ENCODE measurements at regions not wholly inside any gene's neighbourhood (a gene's known extent, or its start where the extent isn't known, plus 50 kb on each side); places are given as distances from the start of the nearest gene placed in this dataset.

GRCh38 chr10:108167766-108168165 is 1003.3 kb upstream of the SORCS1 start:
- H3K27ac ChIP-seq, result no peak overlapping the region
- DNase-seq, result no peak
- H3F3A ChIP-seq (ENCODE audit: insufficient read depth, low read depth), result no peaks in the 10 kb centered on the region
- H3K27me3 ChIP-seq (ENCODE audit: insufficient read depth, low read depth), result no peaks in the 10 kb centered on the region
- no peaks in the 10 kb centered on the region for H3K36me3 ChIP-seq (ENCODE audit: low read depth)
- H3K79me2 ChIP-seq (ENCODE audit: low read depth), result no peaks in the 10 kb centered on the region
- no peak for TF ChIP-seq EZH2 (IDR thresholded peaks at IDR 0.05; ENCODE audit: low read depth)
- TF ChIP-seq, protein P1, sequence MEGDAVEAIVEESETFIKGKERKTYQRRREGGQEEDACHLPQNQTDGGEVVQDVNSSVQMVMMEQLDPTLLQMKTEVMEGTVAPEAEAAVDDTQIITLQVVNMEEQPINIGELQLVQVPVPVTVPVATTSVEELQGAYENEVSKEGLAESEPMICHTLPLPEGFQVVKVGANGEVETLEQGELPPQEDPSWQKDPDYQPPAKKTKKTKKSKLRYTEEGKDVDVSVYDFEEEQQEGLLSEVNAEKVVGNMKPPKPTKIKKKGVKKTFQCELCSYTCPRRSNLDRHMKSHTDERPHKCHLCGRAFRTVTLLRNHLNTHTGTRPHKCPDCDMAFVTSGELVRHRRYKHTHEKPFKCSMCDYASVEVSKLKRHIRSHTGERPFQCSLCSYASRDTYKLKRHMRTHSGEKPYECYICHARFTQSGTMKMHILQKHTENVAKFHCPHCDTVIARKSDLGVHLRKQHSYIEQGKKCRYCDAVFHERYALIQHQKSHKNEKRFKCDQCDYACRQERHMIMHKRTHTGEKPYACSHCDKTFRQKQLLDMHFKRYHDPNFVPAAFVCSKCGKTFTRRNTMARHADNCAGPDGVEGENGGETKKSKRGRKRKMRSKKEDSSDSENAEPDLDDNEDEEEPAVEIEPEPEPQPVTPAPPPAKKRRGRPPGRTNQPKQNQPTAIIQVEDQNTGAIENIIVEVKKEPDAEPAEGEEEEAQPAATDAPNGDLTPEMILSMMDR (conservative IDR thresholded peaks at IDR 0.05), result no peak
- POLR2A ChIA-PET (ENCODE audit: unreplicated experiment), result no interaction called here
- intact Hi-C loops (cut with micrococcal nuclease; ENCODE audit: unreplicated experiment), result no loop called here
- no peak overlapping the region for H2AFZ ChIP-seq
- no peaks in the 10 kb centered on the region for H3K9me2 ChIP-seq (ENCODE audit: insufficient read depth)
- CTCF ChIA-PET, result no interaction called here
- BruUV-seq (replicated peaks), result no TSS peak
- H3K4me2 ChIP-seq, result no peak overlapping the region
- no peak overlapping the region for H3K4me3 ChIP-seq
- no peaks in the 10 kb centered on the region for H3K9me3 ChIP-seq (ENCODE audit: insufficient read depth, low read depth)
- H3K4me1 ChIP-seq (replicated peaks; ENCODE audit: insufficient read depth), result no peaks in the 10 kb centered on the region
- H4K20me1 ChIP-seq (ENCODE audit: insufficient read depth), result no peaks in the 10 kb centered on the region

- no peaks in the 10 kb centered on the region for H3K27me3 ChIP-seq (ENCODE audit: insufficient read depth, low read depth)
- no peak for TF ChIP-seq EZH2 (IDR thresholded peaks at IDR 0.05; ENCODE audit: low read depth)
- TF ChIP-seq, protein P1 (conservative IDR thresholded peaks at IDR 0.05), result no peak
- H3K36me3 ChIP-seq (ENCODE audit: low read depth), result no peaks in the 10 kb centered on the region
- no peak overlapping the region for H3K27ac ChIP-seq
- ChIA-PET CTCF (no interaction called here), POLR2A (ENCODE audit: unreplicated experiment) (no interaction called here)
- no peak overlapping the region for H3K4me2 ChIP-seq
- no TSS peak for BruUV-seq (replicated peaks)
- H3K79me2 ChIP-seq (ENCODE audit: low read depth), result no peaks in the 10 kb centered on the region
- no peaks in the 10 kb centered on the region for H3K9me2 ChIP-seq (ENCODE audit: insufficient read depth)
- intact Hi-C loops (cut with micrococcal nuclease; ENCODE audit: unreplicated experiment), result no loop called here
- H3K4me3 ChIP-seq, result no peak overlapping the region
- no peak overlapping the region for H2AFZ ChIP-seq
- no peaks in the 10 kb centered on the region for H3F3A ChIP-seq (ENCODE audit: insufficient read depth, low read depth)
- DNase-seq, result no peak
- no peaks in the 10 kb centered on the region for H4K20me1 ChIP-seq (ENCODE audit: insufficient read depth)
- H3K9me3 ChIP-seq (ENCODE audit: insufficient read depth, low read depth), result no peaks in the 10 kb centered on the region
- no peaks in the 10 kb centered on the region for H3K4me1 ChIP-seq (replicated peaks; ENCODE audit: insufficient read depth)
These were observed 1001.9 kb upstream of the SORCS1 start for GRCh38 chr10:108166401-108166800.

DNA sequence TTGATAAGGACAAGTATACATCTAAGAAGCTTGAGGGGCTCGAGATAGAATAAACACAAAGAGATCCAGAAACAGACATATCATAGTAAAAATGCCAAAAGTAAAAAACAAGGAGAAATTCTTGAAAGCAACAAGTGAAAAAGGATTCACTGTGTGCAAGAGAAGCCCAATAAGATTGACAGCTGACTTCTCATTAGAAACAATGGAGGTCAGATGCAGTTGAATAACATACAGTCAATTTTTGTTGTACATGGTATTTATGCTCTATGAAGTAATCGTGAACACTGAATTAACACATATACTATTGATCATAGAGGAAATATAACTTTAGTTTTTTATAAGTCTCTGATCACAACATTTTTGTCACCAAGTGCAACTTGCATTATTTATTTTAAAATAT is 982.8 kb upstream of the SORCS1 start:
- H3K9me3 ChIP-seq (ENCODE audit: insufficient read depth, low read depth), result no peaks in the 10 kb centered on the region
- H3K27me3 ChIP-seq (ENCODE audit: insufficient read depth, low read depth), result no peaks in the 10 kb centered on the region
- H3K9me2 ChIP-seq (ENCODE audit: insufficient read depth), result no peaks in the 10 kb centered on the region
- H3K36me3 ChIP-seq (ENCODE audit: low read depth), result no peaks in the 10 kb centered on the region
- TF ChIP-seq, protein P1 (conservative IDR thresholded peaks at IDR 0.05), result no peak
- no peak for TF ChIP-seq EZH2 (IDR thresholded peaks at IDR 0.05; ENCODE audit: low read depth)
- intact Hi-C loops (cut with micrococcal nuclease; ENCODE audit: unreplicated experiment), result no loop called here
- no peak overlapping the region for H3K4me3 ChIP-seq
- no peaks in the 10 kb centered on the region for H3F3A ChIP-seq (ENCODE audit: insufficient read depth, low read depth)
- no peak for DNase-seq
- POLR2A ChIA-PET (ENCODE audit: unreplicated experiment), result no interaction called here
- no peak overlapping the region for H3K27ac ChIP-seq
- H3K4me1 ChIP-seq (replicated peaks; ENCODE audit: insufficient read depth), result no peaks in the 10 kb centered on the region
- no TSS peak for BruUV-seq (replicated peaks)
- no peaks in the 10 kb centered on the region for H3K79me2 ChIP-seq (ENCODE audit: low read depth)
- CTCF ChIA-PET, result no interaction called here
- no peak overlapping the region for H2AFZ ChIP-seq
- no peaks in the 10 kb centered on the region for H4K20me1 ChIP-seq (ENCODE audit: insufficient read depth)
- H3K4me2 ChIP-seq, result no peak overlapping the region

Measured in PC-9 (cell line).